ENCODE measurements at regions not wholly inside any gene's neighbourhood (a gene's known extent, or its start where the extent isn't known, plus 50 kb on each side); places are given as distances from the start of the nearest gene placed in this dataset.

DNA sequence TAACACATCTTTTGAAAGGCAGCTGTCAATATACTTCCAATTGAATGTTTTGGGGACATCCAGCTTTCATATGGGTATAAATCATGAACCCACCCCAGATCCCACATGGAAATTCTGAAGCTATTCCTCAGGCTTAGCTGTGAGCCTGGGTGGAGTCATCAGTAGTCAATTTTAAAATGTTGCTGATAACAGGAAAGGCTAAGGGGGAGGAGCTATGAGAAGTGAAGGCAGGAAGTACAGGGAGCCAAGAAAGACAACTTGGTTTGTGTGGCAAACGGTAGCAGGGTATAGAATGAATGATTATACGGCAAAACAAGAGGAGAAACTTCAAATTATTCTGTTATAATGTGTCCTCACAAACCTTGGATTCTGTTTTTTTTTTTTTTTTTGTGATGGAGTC, 108.6 kb downstream of the QPCT start:
- Histone ChIP-seq H3K36me3 (no peaks in the 10 kb centered on the region), H3K27me3 (no peaks in the 10 kb centered on the region), H3K4me1 (peaks cover 0 to 25% (median 2%) of the 10 kb centered on the region in 4 donors), H3K27ac (no peak overlapping the region), H3K9me3 (no peaks in the 10 kb centered on the region), H3K4me3 (no peak overlapping the region)
- TF ChIP-seq CTCF (IDR thresholded peaks at IDR 0.05) = no peak
- TF ChIP-seq POLR2AphosphoS5 (IDR thresholded peaks at IDR 0.05) = no peak
- no peak for TF ChIP-seq POLR2A (IDR thresholded peaks at IDR 0.05)
- TF ChIP-seq EP300 (IDR thresholded peaks at IDR 0.05; ENCODE audit: low read depth) = no peak
- in situ Hi-C loops (cut with MboI; ENCODE audit: low pct_ligation_motif_present in 1 of 4, low pct_unique_long_range_greater_than_20kb in 1 of 4, low sequenced_read_pairs in 3 of 4) (no loop called here), intact Hi-C loops (cut with DNase I; ENCODE audit: low total_unique reads) (no loop called here)
- DNase-seq = no peak
- 58 to 64% methylated on average over 2 of the region's 2 CpGs for WGBS, 2 donors (ENCODE audit: low coverage in 1 of 2)

GRCh38 chr2:37454851-37455762, 110.7 kb downstream of the QPCT start:
- H3K9me3 ChIP-seq = no peaks in the 10 kb centered on the region
- in situ Hi-C loops (cut with MboI; ENCODE audit: low pct_ligation_motif_present in 1 of 4, low pct_unique_long_range_greater_than_20kb in 1 of 4, low sequenced_read_pairs in 3 of 4) (no loop called here), intact Hi-C loops (cut with DNase I; ENCODE audit: low total_unique reads) (no loop called here)
- TF ChIP-seq EP300 (IDR thresholded peaks at IDR 0.05; ENCODE audit: low read depth) (no peak), POLR2AphosphoS5 (IDR thresholded peaks at IDR 0.05) (no peak), CTCF (IDR thresholded peaks at IDR 0.05) (no peak), POLR2A (IDR thresholded peaks at IDR 0.05) (no peak)
- no peak overlapping the region for H3K4me3 ChIP-seq
- H3K27ac ChIP-seq = no peak overlapping the region
- WGBS, 2 donors (ENCODE audit: low coverage in 1 of 2) = 83 to 88% methylated on average over 5 of the region's 5 CpGs
- no peak for DNase-seq
- no peaks in the 10 kb centered on the region for H3K27me3 ChIP-seq
- no peaks in the 10 kb centered on the region for H3K36me3 ChIP-seq
- H3K4me1 ChIP-seq = peaks cover 5 to 22% (median 7%) of the 10 kb centered on the region in 4 donors

- DNase-seq = no peak
- Histone ChIP-seq H3K4me1 (peaks cover 6 to 28% (median 10%) of the 10 kb centered on the region in 4 donors), H3K36me3 (no peaks in the 10 kb centered on the region), H3K4me3 (no peak overlapping the region), H3K27me3 (no peaks in the 10 kb centered on the region), H3K27ac (no peak overlapping the region), H3K9me3 (no peaks in the 10 kb centered on the region)
- TF ChIP-seq EP300 (IDR thresholded peaks at IDR 0.05; ENCODE audit: low read depth) (no peak), CTCF (IDR thresholded peaks at IDR 0.05) (no peak), POLR2A (IDR thresholded peaks at IDR 0.05) (no peak), POLR2AphosphoS5 (IDR thresholded peaks at IDR 0.05) (no peak)
- in situ Hi-C loops (cut with MboI; ENCODE audit: low pct_ligation_motif_present in 1 of 4, low pct_unique_long_range_greater_than_20kb in 1 of 4, low sequenced_read_pairs in 3 of 4) (no loop called here), intact Hi-C loops (cut with DNase I; ENCODE audit: low total_unique reads) (no loop called here)
- 53% methylated on average over 1 of the region's 1 CpG; no CpG with 5 or more reads in 1 of the 2 donors for WGBS, 2 donors (ENCODE audit: low coverage in 1 of 2)
Measured at GRCh38 chr2:37456479-37456878, 112.0 kb downstream of the QPCT start.

GRCh38 chr2:37457401-37457901, 113.0 kb downstream of the QPCT start:
- H3K4me1 ChIP-seq = peaks cover 6 to 28% (median 10%) of the 10 kb centered on the region in 4 donors
- no peak for DNase-seq
- no peaks in the 10 kb centered on the region for H3K36me3 ChIP-seq
- no peak overlapping the region for H3K4me3 ChIP-seq
- intact Hi-C loops (cut with DNase I; ENCODE audit: low total_unique reads) (no loop called here), in situ Hi-C loops (cut with MboI; ENCODE audit: low pct_ligation_motif_present in 1 of 4, low pct_unique_long_range_greater_than_20kb in 1 of 4, low sequenced_read_pairs in 3 of 4) (no loop called here)
- WGBS, 2 donors (ENCODE audit: low coverage in 1 of 2) = 71 to 85% methylated on average over 9 of the region's 9 CpGs
- peak overlapping the region in 1 of 4 donors; percentile 29 for H3K27ac ChIP-seq
- no peaks in the 10 kb centered on the region for H3K9me3 ChIP-seq
- H3K27me3 ChIP-seq = no peaks in the 10 kb centered on the region
- TF ChIP-seq POLR2AphosphoS5 (IDR thresholded peaks at IDR 0.05) (no peak), EP300 (IDR thresholded peaks at IDR 0.05; ENCODE audit: low read depth) (no peak), CTCF (IDR thresholded peaks at IDR 0.05) (no peak), POLR2A (IDR thresholded peaks at IDR 0.05) (no peak)

All from transverse colon (tissue), 4 donors.